Keratinocyte (primary cell): ENCODE measurements at regions not wholly inside any gene's neighbourhood (a gene's known extent, or its start where the extent isn't known, plus 50 kb on each side); places are given as distances from the start of the nearest gene placed in this dataset.

Source experiments
- EZH2 ChIP-seq: IDR thresholded peaks from one replicate; pipeline ENCODE4 v1.6.1; 2012; ENCODE audit warnings: inconsistent platforms, mild to moderate bottlenecking, low read length, moderate library complexity
- TF ChIP-seq, protein P1 (sequence below), 3 experiments: IDR thresholded peaks in 1 of 3; conservative IDR thresholded peaks in 1 of 3; optimal IDR thresholded peaks in 1 of 3; 2 replicates in 2 of 3; 3 replicates in 1 of 3; pipeline versions ENCODE3 to v1.5.1; 2011; ENCODE audit warnings: low read length in 3 of 3, mild to moderate bottlenecking in 3 of 3, moderate library complexity in 2 of 3, control low read depth in 1 of 3, inconsistent platforms in 1 of 3; ENCODE audit not compliant: insufficient read depth in 2 of 3; ENCODE audit errors: extremely low read depth in 1 of 3

DNA sequence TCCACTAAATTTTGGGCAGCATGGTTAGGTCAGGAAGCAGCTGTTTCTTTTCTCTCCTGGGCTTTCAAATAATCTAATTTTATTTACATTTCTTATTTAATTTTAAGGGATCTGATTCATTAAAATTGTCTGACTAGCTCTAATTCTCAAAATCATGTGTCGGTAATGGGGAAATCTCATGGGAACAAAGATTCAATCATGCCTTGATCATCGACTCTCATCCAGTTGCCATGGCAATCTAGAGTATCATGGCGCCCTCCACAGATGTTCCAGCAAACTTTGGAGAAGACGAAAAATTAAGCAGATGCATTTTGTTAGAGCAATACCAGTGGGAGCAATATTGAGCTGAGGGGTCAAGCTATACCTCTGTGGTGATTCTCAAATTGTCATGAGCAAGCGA lies 358.0 kb upstream of the CDH4 start:
- TF ChIP-seq, protein P1, sequence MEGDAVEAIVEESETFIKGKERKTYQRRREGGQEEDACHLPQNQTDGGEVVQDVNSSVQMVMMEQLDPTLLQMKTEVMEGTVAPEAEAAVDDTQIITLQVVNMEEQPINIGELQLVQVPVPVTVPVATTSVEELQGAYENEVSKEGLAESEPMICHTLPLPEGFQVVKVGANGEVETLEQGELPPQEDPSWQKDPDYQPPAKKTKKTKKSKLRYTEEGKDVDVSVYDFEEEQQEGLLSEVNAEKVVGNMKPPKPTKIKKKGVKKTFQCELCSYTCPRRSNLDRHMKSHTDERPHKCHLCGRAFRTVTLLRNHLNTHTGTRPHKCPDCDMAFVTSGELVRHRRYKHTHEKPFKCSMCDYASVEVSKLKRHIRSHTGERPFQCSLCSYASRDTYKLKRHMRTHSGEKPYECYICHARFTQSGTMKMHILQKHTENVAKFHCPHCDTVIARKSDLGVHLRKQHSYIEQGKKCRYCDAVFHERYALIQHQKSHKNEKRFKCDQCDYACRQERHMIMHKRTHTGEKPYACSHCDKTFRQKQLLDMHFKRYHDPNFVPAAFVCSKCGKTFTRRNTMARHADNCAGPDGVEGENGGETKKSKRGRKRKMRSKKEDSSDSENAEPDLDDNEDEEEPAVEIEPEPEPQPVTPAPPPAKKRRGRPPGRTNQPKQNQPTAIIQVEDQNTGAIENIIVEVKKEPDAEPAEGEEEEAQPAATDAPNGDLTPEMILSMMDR (optimal IDR thresholded peaks at IDR 0.05 in 1 of 3, IDR thresholded peaks at IDR 0.05 in 1 of 3, conservative IDR thresholded peaks at IDR 0.05 in 1 of 3; ENCODE audit: extremely low read depth in 1 of 3, insufficient read depth in 2 of 3, low read length in 3 of 3), result no peak
- no peak for TF ChIP-seq EZH2
